DMS79 treated with DMSO at 0.1 percent for 48 hours (cell line): ENCODE measurements at regions not wholly inside any gene's neighbourhood (a gene's known extent, or its start where the extent isn't known, plus 50 kb on each side); places are given as distances from the start of the nearest gene placed in this dataset.
"Not testable (repeated sequence)": the region's sequence is repeated elsewhere in the genome, so short reads cannot be mapped to it uniquely, and the experiment has no call there.

Source experiments
- DNase-seq: peaks from one replicate; lab custom pipeline; 2025; lab: John Stamatoyannopoulos, UW

DNA sequence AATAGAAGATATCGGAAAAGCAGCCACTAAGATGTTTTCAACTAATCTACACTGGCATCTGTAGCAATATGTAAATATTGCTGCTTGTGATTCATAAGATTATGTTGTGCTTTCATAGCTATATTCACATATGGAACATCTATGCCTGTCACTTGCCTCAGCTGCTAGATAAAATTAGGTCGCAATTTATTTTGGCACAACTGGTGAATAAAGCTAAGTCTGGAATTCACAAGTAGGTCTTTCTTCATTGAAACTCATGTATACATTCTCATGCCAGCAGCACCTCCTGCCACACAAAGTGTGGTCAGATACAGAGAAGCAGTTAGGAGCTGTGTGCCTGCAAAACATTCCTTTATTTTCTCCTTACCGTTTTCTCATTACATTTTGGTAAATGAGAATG, 543.3 kb upstream of the CHORDC1 start:
- no peak for DNase-seq

DNA sequence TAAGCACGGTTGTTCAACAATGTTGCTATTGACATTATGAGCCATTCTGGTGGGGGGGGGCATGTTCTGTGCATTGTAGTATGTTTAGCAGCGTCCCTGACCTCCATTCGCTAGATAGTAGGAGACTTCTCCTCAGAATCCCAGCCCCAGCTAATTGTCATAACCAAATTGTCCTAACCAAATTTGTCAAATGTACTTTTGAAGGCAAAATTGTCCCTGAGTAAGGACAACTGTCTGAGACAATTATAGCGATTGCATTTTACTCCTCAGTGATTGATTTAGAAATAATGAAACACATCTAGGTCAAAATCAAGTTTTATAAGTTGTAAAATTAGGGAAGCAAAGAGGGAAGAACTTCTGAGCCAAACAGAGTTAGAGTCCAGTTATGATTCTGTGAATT, 541.8 kb upstream of the CHORDC1 start:
- DNase-seq, result no peak

DNA sequence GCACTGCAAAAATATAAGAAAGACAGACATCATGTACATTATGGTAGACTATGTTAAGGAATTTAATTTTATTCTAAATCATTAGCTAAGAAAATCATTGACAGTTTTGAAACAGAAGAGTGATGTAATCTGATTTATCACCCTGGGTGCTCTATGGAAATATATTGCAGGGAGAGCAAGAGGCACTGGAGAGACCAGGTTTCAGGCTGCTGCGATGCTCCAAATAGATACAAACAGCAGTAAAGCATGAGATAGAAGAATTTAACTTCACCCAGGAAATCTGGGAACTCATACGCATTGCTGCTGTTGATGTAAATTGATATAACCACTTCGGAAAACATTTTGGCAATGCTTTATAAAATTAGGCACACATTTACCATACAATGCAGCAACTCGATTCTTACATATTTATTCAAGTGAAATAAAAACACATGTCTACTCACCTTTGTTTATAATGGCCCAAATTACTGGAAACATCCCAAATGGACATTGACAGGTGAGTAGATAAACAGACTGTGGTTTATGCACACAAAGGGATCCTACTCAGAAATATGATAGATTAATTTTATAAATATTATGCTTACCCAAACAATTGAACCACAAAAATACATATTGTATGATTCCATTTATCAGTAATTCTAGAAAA, 535.1 kb upstream of the CHORDC1 start:
- DNase-seq, result no peak

DNA sequence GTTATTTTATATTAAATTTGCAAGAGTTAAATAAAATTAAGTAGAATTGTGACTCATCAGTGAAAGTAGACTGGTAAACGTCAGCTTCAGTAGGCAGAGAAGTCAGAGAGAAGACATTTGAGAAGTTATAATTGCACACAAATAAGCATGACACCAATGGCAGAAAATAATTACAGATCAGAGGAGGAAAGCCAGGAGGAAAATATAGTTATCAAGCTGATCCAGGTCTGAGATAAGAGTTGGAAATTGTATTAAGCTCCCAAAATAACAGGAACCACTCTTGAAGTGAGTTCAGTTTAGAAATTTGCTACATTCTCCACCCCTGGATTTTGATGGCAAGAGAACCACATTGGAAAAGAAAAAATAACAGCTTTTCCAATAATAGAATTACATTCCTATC, 533.8 kb upstream of the CHORDC1 start:
- no peak for DNase-seq

DNA sequence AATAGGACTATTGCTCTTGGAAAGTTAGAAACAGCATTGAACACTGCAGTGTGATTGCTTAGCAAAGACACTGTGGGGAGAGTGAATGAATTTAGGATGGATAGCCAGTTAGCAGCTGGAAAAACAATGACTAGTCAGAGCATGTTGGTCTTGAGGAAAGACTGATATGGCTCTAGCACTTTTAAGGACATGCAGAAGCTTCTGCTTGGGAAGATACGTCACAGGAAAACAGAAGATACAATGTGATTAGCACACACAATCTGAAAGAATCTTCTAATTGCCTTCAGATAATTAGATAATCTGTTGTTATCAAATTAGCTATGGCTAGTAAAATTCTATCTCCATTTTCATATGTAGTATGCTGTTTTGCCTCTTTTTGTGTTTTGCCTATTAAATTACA, 530.7 kb upstream of the CHORDC1 start:
- no peak for DNase-seq

DNA sequence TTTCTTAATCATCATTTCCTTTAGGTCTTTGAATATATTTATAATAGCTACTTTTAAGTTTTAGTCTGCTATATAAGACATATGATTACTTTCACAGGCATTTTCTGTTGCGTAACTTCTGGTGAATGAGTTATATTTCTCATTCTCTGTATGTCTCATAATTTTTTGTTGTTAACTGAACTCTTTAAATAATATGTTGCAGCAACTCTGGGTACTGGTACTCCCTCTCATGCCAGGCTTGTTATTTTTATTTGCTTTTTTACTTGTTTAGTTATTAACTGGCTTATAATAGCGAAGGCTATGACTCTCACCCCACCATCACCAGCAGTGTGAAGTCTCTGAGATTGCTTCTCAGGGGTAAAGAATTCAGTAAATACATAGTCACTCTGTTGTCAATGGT, 524.2 kb upstream of the CHORDC1 start:
- DNase-seq, result no peak

DNA sequence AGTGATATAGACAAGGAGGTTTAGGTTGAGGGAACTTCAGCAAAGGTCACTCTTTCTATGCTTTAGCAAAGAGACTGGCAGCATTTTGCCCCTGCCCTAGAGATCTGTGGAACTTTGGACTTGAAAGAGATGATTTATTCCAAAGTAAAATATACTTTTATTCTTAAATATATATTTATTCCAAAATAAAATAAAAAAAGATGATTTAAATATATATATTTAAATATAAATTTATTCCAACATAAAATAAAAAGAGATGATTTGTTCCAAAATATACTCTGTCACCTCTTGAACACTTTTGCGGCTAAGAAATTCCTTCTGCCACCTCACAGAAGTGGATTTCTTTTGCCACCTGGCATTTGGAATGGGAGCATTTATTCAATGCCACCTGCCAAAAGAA, 521.3 kb upstream of the CHORDC1 start:
- no peak for DNase-seq

DNA sequence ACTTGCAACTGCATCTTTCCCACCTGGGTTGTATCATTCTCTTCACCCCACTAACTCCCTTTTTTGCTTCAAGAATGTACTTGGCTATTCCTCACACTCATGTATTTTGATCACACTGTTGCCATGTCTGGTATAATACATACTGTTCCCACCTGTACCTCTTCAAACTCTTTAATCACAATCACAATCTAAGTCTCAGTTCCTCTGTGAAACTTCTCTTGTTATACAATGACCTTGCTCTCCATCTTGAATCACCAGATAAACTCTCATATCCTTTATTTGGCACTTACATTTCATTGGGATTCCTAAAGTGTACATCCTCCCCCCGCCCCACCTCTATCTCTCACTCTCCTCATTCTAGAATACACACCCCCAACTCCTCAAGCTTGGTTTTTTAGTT, 516.0 kb upstream of the CHORDC1 start:
- no peak for DNase-seq

DNA sequence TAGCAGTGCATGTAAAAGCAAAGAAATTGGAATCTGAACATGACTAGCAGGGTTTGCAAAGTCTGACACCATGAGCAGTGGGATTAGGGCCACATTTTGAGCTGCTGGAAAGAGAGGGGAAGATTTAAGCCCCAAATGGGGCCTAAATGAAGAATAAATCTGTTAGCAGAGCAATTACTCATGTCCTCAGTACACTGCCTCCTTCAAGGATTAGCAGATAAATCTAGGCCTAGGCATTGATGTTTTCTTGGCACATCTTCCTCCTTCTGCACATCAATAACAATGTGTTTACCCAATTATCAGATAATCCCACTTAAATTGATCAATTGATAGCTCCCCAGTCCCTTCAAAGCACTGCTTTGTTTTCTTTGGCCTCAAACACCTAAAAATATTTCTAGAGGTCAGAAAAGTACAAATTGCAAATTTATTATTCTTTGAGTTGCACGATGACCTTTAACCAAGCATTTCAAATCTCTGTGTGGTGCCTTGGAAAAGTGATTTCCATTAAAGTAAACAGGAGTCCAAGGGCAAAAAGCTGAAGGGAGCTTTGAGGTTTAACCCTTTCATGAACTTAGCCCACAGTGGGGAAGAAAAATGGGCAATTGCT, 514.7 kb upstream of the CHORDC1 start:
- no peak for DNase-seq

DNA sequence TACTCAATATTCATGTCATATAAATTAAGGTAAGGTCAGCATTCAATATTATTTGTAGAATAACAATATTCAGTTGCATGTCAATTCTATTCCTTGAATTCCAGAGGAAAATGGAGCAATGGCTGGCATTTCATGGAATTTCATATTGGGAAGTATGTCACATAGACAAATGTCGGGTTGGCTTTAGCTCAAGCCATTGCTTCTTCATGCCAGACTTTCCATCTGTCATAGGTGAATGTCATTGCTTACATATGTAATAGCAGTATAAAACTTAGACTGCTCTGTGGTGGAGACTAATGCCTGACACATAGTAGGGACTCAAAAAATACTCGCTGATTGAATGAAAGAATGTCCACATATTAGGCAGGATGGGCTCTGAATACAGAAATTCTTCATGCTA, 509.6 kb upstream of the CHORDC1 start:
- no peak for DNase-seq

DNA sequence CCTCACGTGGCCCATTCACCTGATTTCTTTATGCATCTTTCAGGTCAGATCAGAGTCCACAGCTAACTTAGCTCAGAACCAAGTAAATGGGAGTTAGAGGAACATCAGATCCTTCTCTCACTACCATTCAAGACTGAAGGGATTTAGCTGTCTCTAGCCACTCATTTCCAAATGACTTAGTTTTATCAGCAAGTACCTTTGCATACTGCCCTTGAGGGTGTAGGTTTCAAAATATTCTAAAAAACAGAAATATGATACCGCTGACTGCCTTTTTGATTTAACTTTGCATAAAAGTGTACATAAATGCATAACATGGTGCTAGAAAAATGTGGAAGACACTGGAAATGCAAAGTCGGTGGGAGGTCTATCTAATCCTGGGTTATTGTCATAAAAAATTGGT, 500.6 kb upstream of the CHORDC1 start:
- DNase-seq, result no peak

DNA sequence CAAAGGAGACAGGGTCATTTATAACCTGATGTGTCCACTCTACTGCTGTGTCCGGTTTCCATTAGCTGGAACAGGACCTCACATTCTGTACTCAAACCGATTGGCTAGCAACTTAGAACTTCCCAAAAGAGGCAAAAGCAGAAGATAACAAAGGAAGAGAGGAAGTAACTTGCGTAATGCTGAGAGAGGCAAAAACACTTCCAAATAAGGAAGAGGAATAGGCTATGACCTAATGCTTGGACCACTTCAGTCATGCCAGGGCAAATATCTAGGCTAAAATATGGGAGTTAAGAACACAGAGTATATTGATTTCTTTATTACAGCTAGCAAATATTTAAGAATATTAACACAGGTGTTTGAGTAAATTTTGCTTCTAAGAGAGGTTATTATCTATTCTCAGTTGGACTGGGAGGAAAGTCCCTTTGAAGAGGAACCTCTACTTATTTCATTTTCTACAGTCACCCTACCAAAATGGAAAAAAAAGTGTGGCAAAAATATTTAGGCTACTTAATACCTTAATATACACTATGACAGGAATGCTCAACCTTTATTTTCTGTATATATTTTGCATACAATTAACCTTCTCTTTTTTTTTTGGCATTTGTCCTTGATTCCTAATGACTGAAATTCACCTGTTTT, 499.8 kb upstream of the CHORDC1 start:
- DNase-seq, result no peak

DNA sequence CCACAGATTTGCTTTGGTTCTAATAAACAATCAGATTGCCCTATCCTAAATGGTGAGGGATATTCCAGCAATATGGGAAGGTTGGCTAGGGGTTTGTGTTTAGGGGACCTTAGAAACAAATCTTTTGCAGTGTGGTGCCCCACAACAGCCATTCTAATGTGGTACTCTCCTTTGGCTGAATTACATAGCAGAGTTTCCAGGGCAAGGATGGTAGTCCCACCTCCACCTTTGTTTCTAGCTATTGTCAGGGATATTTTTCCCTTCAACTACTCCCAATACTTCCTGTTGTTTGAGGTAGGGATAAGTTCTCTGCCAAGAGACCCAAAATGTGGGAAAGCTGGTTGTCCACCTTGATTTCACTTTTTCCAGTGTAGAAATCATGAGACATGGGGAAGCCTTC, 494.7 kb upstream of the CHORDC1 start:
- no peak for DNase-seq

DNA sequence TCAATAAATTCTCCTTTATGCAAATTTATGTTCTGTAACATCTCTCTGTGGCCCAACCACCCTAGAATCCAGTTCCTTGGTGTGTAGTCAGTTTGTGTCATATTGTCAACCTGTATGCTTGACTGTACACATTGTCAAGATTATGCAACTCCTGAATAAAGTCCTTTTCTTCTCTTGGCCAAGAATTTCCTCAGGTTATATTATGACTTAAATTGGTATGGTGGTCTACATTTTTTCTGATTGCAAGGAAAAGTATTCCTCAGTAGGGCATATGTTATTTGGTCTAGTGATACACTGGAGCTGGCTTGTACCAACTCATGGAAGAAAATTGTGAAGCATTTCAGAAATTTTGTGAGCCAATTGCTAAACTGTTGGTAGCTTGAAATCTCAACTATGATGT, 482.8 kb upstream of the CHORDC1 start:
- no peak for DNase-seq

DNA sequence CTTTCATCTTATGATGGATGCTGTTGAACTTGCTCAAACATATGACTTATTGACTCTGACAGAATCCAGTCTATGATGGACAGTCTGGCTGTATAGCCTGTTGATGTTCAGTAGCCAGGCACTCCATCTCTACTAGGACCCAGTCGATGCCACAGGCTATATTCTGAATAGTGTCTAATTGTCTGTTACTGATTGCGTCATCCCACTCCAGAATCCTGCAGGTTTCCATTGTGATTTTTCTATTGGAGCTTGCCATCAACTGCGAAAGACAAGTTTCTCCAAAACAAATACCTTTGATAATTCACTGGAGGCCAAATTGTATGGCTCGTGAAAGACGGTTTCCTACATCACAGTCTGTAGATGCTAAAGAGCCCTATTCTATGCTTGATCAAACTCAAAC, 481.7 kb upstream of the CHORDC1 start:
- no peak for DNase-seq

DNA sequence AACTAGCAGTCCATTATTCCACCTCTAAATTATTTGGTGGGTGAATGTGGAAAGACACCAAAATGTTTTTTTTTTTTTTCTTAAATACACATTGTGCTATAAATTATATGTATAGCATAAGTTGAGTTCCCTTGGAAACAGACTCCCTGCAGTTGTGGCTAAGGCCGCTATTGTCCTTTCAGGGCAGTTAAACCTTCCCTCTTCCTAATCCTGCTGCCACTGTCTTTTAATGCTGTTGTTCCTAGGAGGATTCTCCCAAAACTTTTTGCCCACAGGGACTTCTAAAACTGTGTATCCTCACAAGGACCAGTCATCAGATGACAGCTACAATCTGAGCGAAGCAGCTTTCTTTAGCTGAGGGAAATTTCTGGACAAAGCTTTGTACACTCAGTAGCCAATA, 478.9 kb upstream of the CHORDC1 start:
- no peak for DNase-seq

DNA sequence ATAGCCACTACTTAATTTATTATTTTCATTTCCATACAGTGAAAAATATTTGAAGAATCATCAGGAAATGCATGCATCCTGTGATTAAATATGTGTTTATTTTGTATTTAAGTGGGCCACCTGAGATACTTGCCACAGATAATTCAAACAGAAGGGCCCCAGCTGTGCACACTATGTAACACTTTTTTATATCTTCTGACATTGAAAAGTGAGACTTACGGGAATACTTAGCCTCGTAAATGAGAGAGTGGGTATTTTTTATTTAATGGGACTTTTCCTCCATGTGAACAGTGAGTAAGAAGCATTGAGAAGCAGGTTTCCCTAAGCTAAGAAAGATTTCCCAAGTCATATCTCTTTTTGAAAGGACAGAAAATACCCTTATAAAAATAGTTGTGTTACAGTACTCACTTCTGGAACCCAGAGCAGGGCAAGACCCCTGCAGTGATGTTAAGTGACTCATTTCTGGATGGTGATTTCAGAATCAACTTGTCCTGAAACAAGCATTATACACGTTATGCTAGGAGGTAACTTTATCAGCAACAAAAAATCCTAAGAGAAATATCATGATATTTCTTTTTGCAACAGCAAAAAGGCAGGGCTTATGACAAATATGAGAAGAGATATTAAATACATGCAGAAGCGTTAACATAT, 478.1 kb upstream of the CHORDC1 start:
- DNase-seq, result no peak

DNA sequence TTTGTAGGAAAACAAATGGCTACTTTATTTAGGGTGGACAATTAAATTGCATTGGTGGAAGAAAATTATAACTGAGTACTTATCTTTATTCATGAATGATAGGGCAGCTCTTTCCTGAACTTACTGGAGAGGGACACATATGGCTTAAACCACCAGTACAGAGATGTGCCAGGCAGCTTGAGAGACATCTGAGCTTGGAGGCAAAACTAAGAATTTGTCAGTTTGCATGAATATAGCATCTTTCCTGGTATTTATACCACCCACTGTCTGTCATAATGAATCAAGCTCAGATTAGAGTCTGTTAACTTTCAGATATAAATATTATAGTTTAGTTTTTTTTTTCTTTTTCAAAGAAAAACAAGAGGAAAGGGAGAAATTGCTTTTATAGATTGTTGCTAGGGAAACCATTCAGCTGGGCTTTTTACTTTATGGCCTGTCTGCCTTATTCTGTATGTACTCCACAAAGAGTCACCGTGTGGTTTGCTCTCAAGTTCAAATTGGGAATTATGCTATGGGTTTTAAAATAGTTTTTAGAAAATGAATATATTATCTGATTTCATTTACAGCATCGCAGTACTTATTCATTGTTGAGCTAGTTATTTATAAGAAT, 477.0 kb upstream of the CHORDC1 start:
- no peak for DNase-seq

DNA sequence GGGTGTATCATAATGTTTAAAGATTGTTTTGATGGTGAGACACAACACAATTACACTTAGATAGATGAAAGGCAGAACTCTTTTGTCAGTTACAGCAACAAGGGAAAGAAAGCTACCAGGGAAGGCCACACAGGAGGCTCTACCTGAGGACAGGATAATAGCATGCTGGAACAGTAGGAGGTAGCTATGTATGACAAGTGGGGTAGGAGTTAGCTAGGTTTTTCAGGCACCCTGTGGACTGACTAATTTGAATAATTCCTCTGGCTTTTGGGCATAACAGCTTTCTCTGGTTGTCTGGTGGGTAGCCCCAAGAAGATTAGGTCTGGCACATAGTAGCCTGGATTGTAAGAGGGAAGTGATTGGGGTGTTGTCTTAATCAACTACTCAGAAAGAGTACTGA, 475.4 kb upstream of the CHORDC1 start:
- no peak for DNase-seq

DNA sequence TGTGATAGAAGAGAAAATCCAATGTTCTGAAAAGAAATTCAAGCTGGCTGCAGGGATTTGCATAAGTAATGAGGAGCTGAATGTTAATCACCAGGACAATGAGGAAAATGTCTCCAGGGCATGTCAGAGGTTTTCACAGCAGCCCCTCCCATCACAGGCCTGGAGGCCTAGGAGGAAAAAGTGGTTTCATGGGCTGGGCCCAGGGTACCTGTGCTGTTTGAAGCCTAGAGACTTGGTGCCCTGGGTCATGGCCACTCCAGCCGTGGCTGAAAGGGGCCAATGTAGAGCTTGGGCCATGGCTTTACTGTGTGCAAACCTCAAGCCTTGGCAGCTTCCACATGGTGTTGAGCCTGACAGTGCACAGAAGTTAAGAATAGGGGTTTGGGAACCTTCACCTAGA, 452.6 kb upstream of the CHORDC1 start:
- not testable (repeated sequence) for DNase-seq

DNA sequence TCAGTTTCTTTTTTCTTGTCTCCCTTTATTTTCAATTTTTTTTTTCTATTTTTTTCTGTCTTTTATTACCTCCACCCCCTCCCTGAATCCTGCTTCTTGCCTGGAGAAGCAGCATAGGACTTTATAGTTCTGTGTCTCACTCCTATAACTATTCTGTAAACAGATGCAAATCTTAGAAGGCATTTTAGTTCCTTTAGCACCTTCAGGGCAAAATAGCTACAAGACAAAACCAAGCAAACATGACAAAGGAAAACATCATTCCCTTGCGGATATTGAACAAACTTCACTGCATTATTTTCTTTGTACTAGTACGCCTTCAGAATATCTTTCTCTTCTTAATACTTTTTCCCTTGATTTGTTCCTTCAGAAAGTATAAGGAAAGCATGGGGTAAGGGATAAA, 446.2 kb upstream of the CHORDC1 start:
- no peak for DNase-seq

DNA sequence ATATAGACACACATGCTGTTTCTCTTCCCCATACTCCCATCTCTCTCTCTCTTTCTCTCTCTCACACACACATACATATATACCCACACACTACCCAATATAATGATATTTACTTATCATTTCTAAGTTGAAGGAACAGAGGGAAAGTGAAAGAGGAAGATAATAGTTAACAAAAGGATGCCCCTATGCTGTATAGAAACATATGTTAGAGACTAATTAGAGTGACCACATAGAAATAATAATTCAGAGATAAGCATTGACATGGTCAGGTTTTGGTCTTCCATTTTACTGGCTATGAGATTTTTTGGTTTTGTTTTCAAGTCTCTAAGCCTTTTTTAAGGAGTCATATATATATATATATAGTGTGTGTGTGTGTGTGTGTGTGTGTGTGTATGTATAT, 445.7 kb upstream of the CHORDC1 start:
- DNase-seq, result no peak

DNA sequence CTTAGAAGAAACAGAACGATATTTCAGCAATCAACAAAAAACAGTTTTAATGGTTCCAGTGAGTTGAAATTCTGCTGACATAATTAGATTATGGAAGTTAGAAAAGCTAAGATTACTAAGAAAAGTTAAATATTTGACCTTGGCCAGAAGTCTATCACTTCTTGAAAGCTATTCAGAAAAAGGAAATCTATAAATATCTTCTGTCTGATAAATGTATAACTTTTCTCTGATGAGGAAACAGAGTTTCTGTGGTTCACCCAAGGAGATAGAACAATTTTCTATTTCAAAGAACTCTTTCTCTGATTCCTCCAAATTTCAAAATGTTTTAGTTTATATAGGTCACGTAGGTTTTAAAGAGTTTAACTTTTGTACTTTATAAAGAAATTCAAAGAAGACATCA, 438.4 kb upstream of the CHORDC1 start:
- DNase-seq, result no peak
